B cell (primary cell): ENCODE measurements at regions not wholly inside any gene's neighbourhood (a gene's known extent, or its start where the extent isn't known, plus 50 kb on each side); places are given as distances from the start of the nearest gene placed in this dataset.

Experiments used
- EZH2 ChIP-seq: IDR thresholded peaks from 2 replicates; pipeline ENCODE4 v1.6.1; 2012; ENCODE audit warnings: borderline replicate concordance, low read depth, mild to moderate bottlenecking, moderate library complexity, low read length; ENCODE audit not compliant: insufficient read depth, poor library complexity, severe bottlenecking
- TF ChIP-seq, protein P1 (sequence below): fragments of 200-600 bp; IDR thresholded peaks from one replicate; pipeline ENCODE4 v1.8.0; 2022; ENCODE audit warnings: antibody characterized with exemption, mild to moderate bottlenecking

GRCh38 chr3:159813822-159814531 is 174.7 kb upstream of the IL12A start:
- TF ChIP-seq EZH2: no peak
- TF ChIP-seq, protein P1, sequence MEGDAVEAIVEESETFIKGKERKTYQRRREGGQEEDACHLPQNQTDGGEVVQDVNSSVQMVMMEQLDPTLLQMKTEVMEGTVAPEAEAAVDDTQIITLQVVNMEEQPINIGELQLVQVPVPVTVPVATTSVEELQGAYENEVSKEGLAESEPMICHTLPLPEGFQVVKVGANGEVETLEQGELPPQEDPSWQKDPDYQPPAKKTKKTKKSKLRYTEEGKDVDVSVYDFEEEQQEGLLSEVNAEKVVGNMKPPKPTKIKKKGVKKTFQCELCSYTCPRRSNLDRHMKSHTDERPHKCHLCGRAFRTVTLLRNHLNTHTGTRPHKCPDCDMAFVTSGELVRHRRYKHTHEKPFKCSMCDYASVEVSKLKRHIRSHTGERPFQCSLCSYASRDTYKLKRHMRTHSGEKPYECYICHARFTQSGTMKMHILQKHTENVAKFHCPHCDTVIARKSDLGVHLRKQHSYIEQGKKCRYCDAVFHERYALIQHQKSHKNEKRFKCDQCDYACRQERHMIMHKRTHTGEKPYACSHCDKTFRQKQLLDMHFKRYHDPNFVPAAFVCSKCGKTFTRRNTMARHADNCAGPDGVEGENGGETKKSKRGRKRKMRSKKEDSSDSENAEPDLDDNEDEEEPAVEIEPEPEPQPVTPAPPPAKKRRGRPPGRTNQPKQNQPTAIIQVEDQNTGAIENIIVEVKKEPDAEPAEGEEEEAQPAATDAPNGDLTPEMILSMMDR: no peak
